ENCODE measurements at regions not wholly inside any gene's neighbourhood (a gene's known extent, or its start where the extent isn't known, plus 50 kb on each side); places are given as distances from the start of the nearest gene placed in this dataset.

DNA sequence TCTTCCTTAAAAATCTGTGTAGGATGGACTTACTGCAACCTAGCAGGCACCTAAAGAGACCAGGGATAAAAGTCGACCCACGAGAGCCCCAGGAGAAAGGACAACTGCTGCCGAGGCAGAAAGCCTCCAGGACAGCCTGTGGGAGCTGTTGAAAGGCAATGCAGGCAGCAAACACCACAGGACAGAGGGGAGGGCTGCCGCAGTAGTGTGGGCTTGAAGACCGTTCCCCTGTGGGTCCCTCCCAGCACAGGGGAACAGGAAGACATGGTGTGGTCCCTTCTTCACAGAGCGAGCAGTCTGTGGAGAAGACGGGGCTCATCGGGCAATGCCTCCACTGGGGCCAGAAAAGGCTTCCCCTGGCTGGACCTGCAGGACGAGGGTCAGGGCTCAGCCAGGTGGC is 58.5 kb upstream of the GATA2 start:
- no peaks in the 10 kb centered on the region for H3K9me3 ChIP-seq (ENCODE audit: control insufficient read depth, low read depth, low read length)
- no peak overlapping the region for H3K4me2 ChIP-seq (ENCODE audit: insufficient read depth, insufficient read length, low read length)
- no peaks in the 10 kb centered on the region for H3K79me1 ChIP-seq (ENCODE audit: insufficient read depth, low read depth, low read length, poor library complexity, severe bottlenecking)
- H3T11ph ChIP-seq (ENCODE audit: low read length) = no peak overlapping the region
- no peak overlapping the region for H2BK5ac ChIP-seq (ENCODE audit: insufficient read length, low read length)
- no peak overlapping the region for H3K23ac ChIP-seq (ENCODE audit: insufficient read length, low read depth, low read length)
- no CpG with 5 or more reads among the region's 9 CpGs for WGBS (ENCODE audit: extremely low coverage, insufficient read length, low lambda C conversion rate)
- H3K56ac ChIP-seq (ENCODE audit: insufficient read length, low read depth, low read length) = no peak overlapping the region
- TF ChIP-seq, protein P1, sequence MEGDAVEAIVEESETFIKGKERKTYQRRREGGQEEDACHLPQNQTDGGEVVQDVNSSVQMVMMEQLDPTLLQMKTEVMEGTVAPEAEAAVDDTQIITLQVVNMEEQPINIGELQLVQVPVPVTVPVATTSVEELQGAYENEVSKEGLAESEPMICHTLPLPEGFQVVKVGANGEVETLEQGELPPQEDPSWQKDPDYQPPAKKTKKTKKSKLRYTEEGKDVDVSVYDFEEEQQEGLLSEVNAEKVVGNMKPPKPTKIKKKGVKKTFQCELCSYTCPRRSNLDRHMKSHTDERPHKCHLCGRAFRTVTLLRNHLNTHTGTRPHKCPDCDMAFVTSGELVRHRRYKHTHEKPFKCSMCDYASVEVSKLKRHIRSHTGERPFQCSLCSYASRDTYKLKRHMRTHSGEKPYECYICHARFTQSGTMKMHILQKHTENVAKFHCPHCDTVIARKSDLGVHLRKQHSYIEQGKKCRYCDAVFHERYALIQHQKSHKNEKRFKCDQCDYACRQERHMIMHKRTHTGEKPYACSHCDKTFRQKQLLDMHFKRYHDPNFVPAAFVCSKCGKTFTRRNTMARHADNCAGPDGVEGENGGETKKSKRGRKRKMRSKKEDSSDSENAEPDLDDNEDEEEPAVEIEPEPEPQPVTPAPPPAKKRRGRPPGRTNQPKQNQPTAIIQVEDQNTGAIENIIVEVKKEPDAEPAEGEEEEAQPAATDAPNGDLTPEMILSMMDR (conservative IDR thresholded peaks at IDR 0.05) = no peak
- H2BK20ac ChIP-seq (ENCODE audit: low read depth, low read length, poor library complexity, severe bottlenecking) = no peak overlapping the region
- Mint-ChIP-seq H3K4me1 (peaks cover 15 to 17% of the 10 kb centered on the region in 2 experiments), H3K9me3 (no peaks in the 10 kb centered on the region), H3K4me3 (no peak overlapping the region), H3K36me3 (ENCODE audit: insufficient read depth in 1 of 3, low read depth in 3 of 3) (no peaks in the 10 kb centered on the region), H3K27me3 (ENCODE audit: low read depth) (peaks cover 28% of the 10 kb centered on the region), H3K27ac (peak overlapping the region in 1 of 3 experiments; percentile 45; a peak in 1 of 7 replicates)
- no peak for DNase-seq
- no peak overlapping the region for H2BK12ac ChIP-seq (ENCODE audit: insufficient read length, low read depth, low read length)
- H3K4me1 ChIP-seq (ENCODE audit: insufficient read depth, low read length) = no peaks in the 10 kb centered on the region
- no peak overlapping the region for H4K91ac ChIP-seq (ENCODE audit: insufficient read length, low read depth, low read length)
- no peak overlapping the region for H2BK15ac ChIP-seq (ENCODE audit: low read depth, low read length)
- no peak overlapping the region for H2AFZ ChIP-seq (ENCODE audit: low read length)
- H3K14ac ChIP-seq (ENCODE audit: insufficient read depth, low read length) = no peak overlapping the region
- H3K23me2 ChIP-seq (ENCODE audit: insufficient read length, low read depth, low read length, poor library complexity, severe bottlenecking) = no peaks in the 10 kb centered on the region
- no peaks in the 10 kb centered on the region for H3K79me2 ChIP-seq (ENCODE audit: insufficient read depth, low read length)
- H2BK120ac ChIP-seq (ENCODE audit: low read depth, low read length, poor library complexity, severe bottlenecking) = no peak overlapping the region
- H2AK5ac ChIP-seq (ENCODE audit: insufficient read length, low read length) = no peak overlapping the region
- H4K20me1 ChIP-seq (ENCODE audit: control insufficient read depth, insufficient read depth, insufficient read length) = no peaks in the 10 kb centered on the region
- no peaks in the 10 kb centered on the region; the same call in 1 of the 2 replicates for H3K27me3 ChIP-seq (ENCODE audit: insufficient read depth, low read length)
- H4K8ac ChIP-seq (replicated peaks; ENCODE audit: insufficient read length, low read depth, low read length) = no peak overlapping the region
- no peak overlapping the region for H3K9ac ChIP-seq (ENCODE audit: extremely low read depth, insufficient read length, low read length)
- no peak overlapping the region for H3K18ac ChIP-seq (ENCODE audit: insufficient read length, low read depth, low read length)
- H3K4ac ChIP-seq (ENCODE audit: low read depth, low read length) = no peak overlapping the region
- no peak overlapping the region for H3K27ac ChIP-seq (ENCODE audit: insufficient read length, low read depth, low read length)
- H4K5ac ChIP-seq (ENCODE audit: insufficient read length, low read depth, low read length) = no peak overlapping the region

Data from H9 (cell line).